ENCODE measurements at regions not wholly inside any gene's neighbourhood (a gene's known extent, or its start where the extent isn't known, plus 50 kb on each side); places are given as distances from the start of the nearest gene placed in this dataset.

DNA sequence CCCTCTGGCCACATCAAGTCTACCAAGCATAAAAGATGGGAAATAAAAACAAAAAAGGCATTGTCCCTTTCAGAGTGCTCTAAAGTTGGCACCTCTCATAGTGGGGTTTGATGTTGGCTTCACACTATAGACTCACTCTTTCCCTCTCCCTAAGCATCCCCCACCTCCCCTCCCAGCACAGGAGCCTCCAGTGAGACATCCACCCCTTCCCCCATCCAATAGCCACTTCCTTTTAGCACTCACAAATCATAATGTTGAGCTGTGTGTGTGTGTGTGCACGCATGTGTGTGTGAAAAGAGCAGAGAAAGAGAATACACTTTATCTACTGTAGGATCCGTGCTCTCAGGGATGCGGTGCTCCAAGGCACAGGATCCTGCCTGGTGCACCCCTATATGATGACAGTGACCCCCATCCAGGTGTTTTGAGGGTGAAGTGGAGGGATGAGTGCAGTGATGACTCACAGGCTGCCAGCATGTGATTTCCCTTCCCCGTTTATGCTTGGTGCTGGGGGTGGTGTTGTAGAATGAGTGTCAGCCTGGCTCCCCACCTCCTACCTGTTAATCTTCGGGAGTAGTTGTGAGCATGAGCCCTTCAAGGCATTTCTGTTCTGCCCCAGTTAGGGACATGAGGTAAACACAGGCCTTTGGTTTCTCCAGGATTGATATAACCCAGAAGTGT, 235.2 kb upstream of the B3GAT1 start:
- H3K27me3 ChIP-seq, result no peaks in the 10 kb centered on the region
- H3K9me3 ChIP-seq (ENCODE audit: low read depth), result no peaks in the 10 kb centered on the region
- H3K4me3 Mint-ChIP-seq, result no peak overlapping the region
- no peaks in the 10 kb centered on the region for H3K79me2 ChIP-seq (ENCODE audit: low read depth)
- peaks cover 2% of the 10 kb centered on the region for H3K27me3 Mint-ChIP-seq (ENCODE audit: insufficient read depth, low read depth)
- no peak overlapping the region for H3K27ac ChIP-seq
- peaks cover 33% of the 10 kb centered on the region for H3K4me1 Mint-ChIP-seq
- no peaks in the 10 kb centered on the region for H3K36me3 Mint-ChIP-seq
- no peak for DNase-seq (ENCODE audit: low spot score)
- no peaks in the 10 kb centered on the region for H4K20me1 ChIP-seq (ENCODE audit: low read depth)
- no peaks in the 10 kb centered on the region for H3K9me3 Mint-ChIP-seq
- no peaks in the 10 kb centered on the region for H3K36me3 ChIP-seq
- no peak overlapping the region for H3K4me2 ChIP-seq
- no peak overlapping the region for H2AFZ ChIP-seq (replicated peaks)
- TF ChIP-seq EZH2 (IDR thresholded peaks at IDR 0.05) (no peak), EZH2phosphoT487 (IDR thresholded peaks at IDR 0.05) (no peak)
- TF ChIP-seq, protein P1, sequence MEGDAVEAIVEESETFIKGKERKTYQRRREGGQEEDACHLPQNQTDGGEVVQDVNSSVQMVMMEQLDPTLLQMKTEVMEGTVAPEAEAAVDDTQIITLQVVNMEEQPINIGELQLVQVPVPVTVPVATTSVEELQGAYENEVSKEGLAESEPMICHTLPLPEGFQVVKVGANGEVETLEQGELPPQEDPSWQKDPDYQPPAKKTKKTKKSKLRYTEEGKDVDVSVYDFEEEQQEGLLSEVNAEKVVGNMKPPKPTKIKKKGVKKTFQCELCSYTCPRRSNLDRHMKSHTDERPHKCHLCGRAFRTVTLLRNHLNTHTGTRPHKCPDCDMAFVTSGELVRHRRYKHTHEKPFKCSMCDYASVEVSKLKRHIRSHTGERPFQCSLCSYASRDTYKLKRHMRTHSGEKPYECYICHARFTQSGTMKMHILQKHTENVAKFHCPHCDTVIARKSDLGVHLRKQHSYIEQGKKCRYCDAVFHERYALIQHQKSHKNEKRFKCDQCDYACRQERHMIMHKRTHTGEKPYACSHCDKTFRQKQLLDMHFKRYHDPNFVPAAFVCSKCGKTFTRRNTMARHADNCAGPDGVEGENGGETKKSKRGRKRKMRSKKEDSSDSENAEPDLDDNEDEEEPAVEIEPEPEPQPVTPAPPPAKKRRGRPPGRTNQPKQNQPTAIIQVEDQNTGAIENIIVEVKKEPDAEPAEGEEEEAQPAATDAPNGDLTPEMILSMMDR (IDR thresholded peaks at IDR 0.05), result no peak
- H3K27ac Mint-ChIP-seq, result peak overlapping the region; percentile 59
- H3K4me1 ChIP-seq, result no peaks in the 10 kb centered on the region
- H3K9ac ChIP-seq, result no peak overlapping the region
- H3F3A ChIP-seq (ENCODE audit: low read depth), result no peaks in the 10 kb centered on the region
- H3K4me3 ChIP-seq, result no peak overlapping the region

DNA sequence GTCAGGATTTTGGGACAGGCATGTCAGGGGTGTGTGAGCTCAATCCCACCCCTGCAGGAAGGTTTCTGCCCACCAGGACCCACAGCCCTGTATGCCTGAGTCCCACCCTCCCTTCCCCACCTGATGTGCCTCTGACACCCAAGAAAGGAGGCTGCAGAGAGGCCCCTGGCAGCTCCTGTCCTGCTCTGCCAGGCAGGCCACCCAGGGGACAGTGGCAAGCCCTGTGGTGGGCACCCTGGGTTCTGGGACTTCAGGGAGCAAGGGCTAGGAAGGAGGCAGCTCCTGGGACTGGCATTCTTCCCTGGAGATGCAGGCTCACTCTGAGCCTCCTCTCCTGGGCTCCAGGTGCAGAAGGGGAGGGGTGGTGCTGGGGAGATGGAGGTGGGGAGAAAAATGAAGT, 234.5 kb upstream of the B3GAT1 start:
- H3K27me3 Mint-ChIP-seq (ENCODE audit: insufficient read depth, low read depth), result peaks cover 5% of the 10 kb centered on the region
- H3K4me1 Mint-ChIP-seq, result peaks cover 33% of the 10 kb centered on the region
- H3K27ac ChIP-seq, result no peak overlapping the region

DNA sequence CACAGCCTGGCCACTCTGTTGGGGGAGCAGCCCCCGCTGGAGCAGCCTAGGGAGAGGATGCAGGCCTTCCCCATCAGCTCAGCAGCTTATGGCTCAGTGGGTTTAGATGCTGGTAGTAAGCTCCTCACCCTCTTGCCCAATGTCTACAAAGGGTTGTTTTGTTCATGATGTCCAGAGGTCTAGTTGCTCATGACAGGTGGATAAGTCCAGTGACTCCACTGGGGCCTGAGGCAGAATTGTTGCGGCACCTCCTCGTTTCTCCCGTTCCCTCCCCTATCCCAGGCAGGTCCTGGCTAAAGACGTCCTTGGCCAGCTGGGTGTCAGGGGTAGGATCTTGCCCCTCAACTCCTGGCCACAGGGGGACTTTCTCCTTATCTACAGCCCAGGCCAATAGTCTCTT, 233.5 kb upstream of the B3GAT1 start:
- no peaks in the 10 kb centered on the region for H3K36me3 ChIP-seq
- H3F3A ChIP-seq (ENCODE audit: low read depth), result no peaks in the 10 kb centered on the region
- H4K20me1 ChIP-seq (ENCODE audit: low read depth), result no peaks in the 10 kb centered on the region
- H3K9ac ChIP-seq, result no peak overlapping the region
- no peak overlapping the region for H2AFZ ChIP-seq (replicated peaks)
- DNase-seq (ENCODE audit: low spot score), result no peak
- no peaks in the 10 kb centered on the region for H3K36me3 Mint-ChIP-seq
- H3K4me3 Mint-ChIP-seq, result no peak overlapping the region
- H3K4me2 ChIP-seq, result no peak overlapping the region
- no peaks in the 10 kb centered on the region for H3K79me2 ChIP-seq (ENCODE audit: low read depth)
- no peak overlapping the region for H3K4me3 ChIP-seq
- no peaks in the 10 kb centered on the region for H3K4me1 ChIP-seq
- no peak overlapping the region for H3K27ac Mint-ChIP-seq
- H3K27me3 ChIP-seq, result no peaks in the 10 kb centered on the region
- TF ChIP-seq EZH2 (IDR thresholded peaks at IDR 0.05), result no peak
- TF ChIP-seq, protein P1 (IDR thresholded peaks at IDR 0.05), result no peak
- no peak for TF ChIP-seq EZH2phosphoT487 (IDR thresholded peaks at IDR 0.05)
- no peaks in the 10 kb centered on the region for H3K9me3 ChIP-seq (ENCODE audit: low read depth)
- H3K27ac ChIP-seq, result no peak overlapping the region
- no peaks in the 10 kb centered on the region for H3K9me3 Mint-ChIP-seq
- peaks cover 7% of the 10 kb centered on the region for H3K27me3 Mint-ChIP-seq (ENCODE audit: insufficient read depth, low read depth)
- peaks cover 33% of the 10 kb centered on the region for H3K4me1 Mint-ChIP-seq

More for the DNA sequence above, 234.5 kb upstream of the B3GAT1 start:
- H3K4me2 ChIP-seq, result no peak overlapping the region
- H4K20me1 ChIP-seq (ENCODE audit: low read depth), result no peaks in the 10 kb centered on the region
- Mint-ChIP-seq H3K27ac (peak overlapping the region; percentile 59), H3K9me3 (no peaks in the 10 kb centered on the region), H3K36me3 (no peaks in the 10 kb centered on the region), H3K4me3 (no peak overlapping the region)
- no peak overlapping the region for H3K4me3 ChIP-seq
- no peaks in the 10 kb centered on the region for H3K4me1 ChIP-seq
- H3K36me3 ChIP-seq, result no peaks in the 10 kb centered on the region
- H2AFZ ChIP-seq (replicated peaks), result no peak overlapping the region
- no peaks in the 10 kb centered on the region for H3K79me2 ChIP-seq (ENCODE audit: low read depth)
- H3F3A ChIP-seq (ENCODE audit: low read depth), result no peaks in the 10 kb centered on the region
- no peak overlapping the region for H3K9ac ChIP-seq
- no peaks in the 10 kb centered on the region for H3K27me3 ChIP-seq
- TF ChIP-seq EZH2phosphoT487 (IDR thresholded peaks at IDR 0.05), result no peak
- TF ChIP-seq, protein P1 (IDR thresholded peaks at IDR 0.05), result no peak
- TF ChIP-seq EZH2 (IDR thresholded peaks at IDR 0.05), result no peak
- DNase-seq (ENCODE audit: low spot score), result no peak
- no peaks in the 10 kb centered on the region for H3K9me3 ChIP-seq (ENCODE audit: low read depth)
